ENCODE measurements at regions not wholly inside any gene's neighbourhood (a gene's known extent, or its start where the extent isn't known, plus 50 kb on each side); places are given as distances from the start of the nearest gene placed in this dataset.

DNA sequence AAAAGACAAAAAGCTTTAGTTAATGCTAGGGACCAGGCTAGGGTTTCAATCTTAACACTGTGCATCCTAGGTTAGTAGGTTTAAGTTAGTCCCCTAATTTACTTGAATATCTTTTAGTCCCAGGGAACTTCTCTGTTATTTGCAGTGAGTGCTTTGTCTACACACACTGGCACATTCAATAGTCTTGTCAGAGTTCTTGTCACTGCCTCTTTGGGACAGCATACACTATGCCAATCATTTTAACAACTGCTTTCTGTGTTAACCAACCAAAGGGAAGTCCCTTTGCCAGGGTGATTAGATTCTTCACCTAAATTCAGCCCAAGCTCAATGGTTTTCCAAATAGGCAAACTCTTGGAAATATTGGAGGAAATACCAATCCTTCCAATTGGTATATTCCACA, 221.8 kb upstream of the IGFBP7 start:
- H2BK120ac ChIP-seq (ENCODE audit: insufficient read depth, low read length, poor library complexity) = no peak overlapping the region
- H3K79me1 ChIP-seq (ENCODE audit: low read length) = no peaks in the 10 kb centered on the region
- no peak overlapping the region for H4K8ac ChIP-seq (ENCODE audit: low read depth, low read length)
- H3K27ac ChIP-seq (ENCODE audit: low read depth, low read length) = no peak overlapping the region
- no peak for DNase-seq
- H3K79me2 ChIP-seq (ENCODE audit: control insufficient read depth, insufficient read depth, low read length, poor library complexity) = no peaks in the 10 kb centered on the region
- H2AK5ac ChIP-seq (ENCODE audit: low read length) = no peak overlapping the region
- H3K9me3 ChIP-seq (ENCODE audit: insufficient read depth, low read depth, low read length) = no peaks in the 10 kb centered on the region
- no peak overlapping the region for H3K14ac ChIP-seq (ENCODE audit: low read length)
- no peak overlapping the region for H2BK5ac ChIP-seq (ENCODE audit: low read depth, low read length, poor library complexity)
- H3K4me2 ChIP-seq (ENCODE audit: low read length) = no peak overlapping the region
- no peak overlapping the region for H3K23ac ChIP-seq (ENCODE audit: low read length)
- H3K18ac ChIP-seq (ENCODE audit: low read length) = no peak overlapping the region
- no peaks in the 10 kb centered on the region for H3K27me3 ChIP-seq (ENCODE audit: insufficient read depth, low read length)
- H3K4ac ChIP-seq (ENCODE audit: low read depth, low read length) = no peak overlapping the region
- no peak overlapping the region for H2AFZ ChIP-seq (ENCODE audit: insufficient read depth, low read length, poor library complexity)
- H4K91ac ChIP-seq (ENCODE audit: low read depth, low read length) = no peak overlapping the region
- no peak overlapping the region for H2BK12ac ChIP-seq (ENCODE audit: low read length)
- H3K36me3 ChIP-seq (ENCODE audit: control insufficient read depth in 1 of 2, insufficient read depth in 2 of 2, low read length in 2 of 2) = no peaks in the 10 kb centered on the region
- H3K9ac ChIP-seq (ENCODE audit: low read length) = no peak overlapping the region
- H3K4me3 ChIP-seq (ENCODE audit: low read depth, low read length) = no peak overlapping the region
- no peak overlapping the region for H4K12ac ChIP-seq (ENCODE audit: low read depth, low read length)
- H3K4me1 ChIP-seq (ENCODE audit: control insufficient read depth in 1 of 2, insufficient read depth in 2 of 2, low read length in 2 of 2) = no peaks in the 10 kb centered on the region

DNA sequence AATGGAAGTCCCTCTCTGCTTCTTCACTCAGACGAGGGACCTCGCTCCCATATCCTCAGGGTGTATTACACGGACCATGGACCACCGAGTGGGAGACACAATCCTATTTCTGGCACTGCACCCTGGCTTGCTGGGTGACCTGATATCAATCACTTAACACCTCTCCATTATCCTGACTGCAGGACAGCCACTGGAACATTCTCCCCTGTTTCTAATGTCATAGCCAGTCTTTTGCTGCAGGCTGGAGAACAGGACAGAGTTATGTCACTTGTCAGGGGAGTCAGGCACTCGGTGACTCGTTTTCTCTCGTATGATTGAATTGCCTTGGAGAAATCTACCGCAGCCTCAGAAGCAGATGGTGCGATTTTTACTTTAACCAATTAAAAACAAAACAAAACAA, 219.1 kb upstream of the IGFBP7 start:
- no peak overlapping the region for H3K23ac ChIP-seq (ENCODE audit: low read length)
- no peak for DNase-seq
- no peak overlapping the region for H2AK5ac ChIP-seq (ENCODE audit: low read length)
- H2BK120ac ChIP-seq (ENCODE audit: insufficient read depth, low read length, poor library complexity) = no peak overlapping the region
- no peak overlapping the region for H3K14ac ChIP-seq (ENCODE audit: low read length)
- H3K4me3 ChIP-seq (ENCODE audit: low read depth, low read length) = no peak overlapping the region
- H3K79me2 ChIP-seq (ENCODE audit: control insufficient read depth, insufficient read depth, low read length, poor library complexity) = no peaks in the 10 kb centered on the region
- H4K91ac ChIP-seq (ENCODE audit: low read depth, low read length) = no peak overlapping the region
- no peaks in the 10 kb centered on the region for H3K4me1 ChIP-seq (ENCODE audit: control insufficient read depth in 1 of 2, insufficient read depth in 2 of 2, low read length in 2 of 2)
- H3K9ac ChIP-seq (ENCODE audit: low read length) = no peak overlapping the region
- no peak overlapping the region for H3K27ac ChIP-seq (ENCODE audit: low read depth, low read length)
- no peak overlapping the region for H2AFZ ChIP-seq (ENCODE audit: insufficient read depth, low read length, poor library complexity)
- H3K18ac ChIP-seq (ENCODE audit: low read length) = no peak overlapping the region
- WGBS (ENCODE audit: extremely low coverage, insufficient coverage, insufficient read length) = no CpG with 5 or more reads among the region's 9 CpGs
- H3K9me3 ChIP-seq (ENCODE audit: insufficient read depth, low read depth, low read length) = no peaks in the 10 kb centered on the region
- no peak overlapping the region for H3K4me2 ChIP-seq (ENCODE audit: low read length)
- no peak overlapping the region for H3K4ac ChIP-seq (ENCODE audit: low read depth, low read length)
- no peaks in the 10 kb centered on the region for H3K36me3 ChIP-seq (ENCODE audit: control insufficient read depth in 1 of 2, insufficient read depth in 2 of 2, low read length in 2 of 2)
- no peaks in the 10 kb centered on the region for H3K27me3 ChIP-seq (ENCODE audit: insufficient read depth, low read length)
- H4K8ac ChIP-seq (ENCODE audit: low read depth, low read length) = no peak overlapping the region
- no peak overlapping the region for H2BK5ac ChIP-seq (ENCODE audit: low read depth, low read length, poor library complexity)
- no peaks in the 10 kb centered on the region for H3K79me1 ChIP-seq (ENCODE audit: low read length)
- H4K12ac ChIP-seq (ENCODE audit: low read depth, low read length) = no peak overlapping the region
- no peak overlapping the region for H2BK12ac ChIP-seq (ENCODE audit: low read length)

DNA sequence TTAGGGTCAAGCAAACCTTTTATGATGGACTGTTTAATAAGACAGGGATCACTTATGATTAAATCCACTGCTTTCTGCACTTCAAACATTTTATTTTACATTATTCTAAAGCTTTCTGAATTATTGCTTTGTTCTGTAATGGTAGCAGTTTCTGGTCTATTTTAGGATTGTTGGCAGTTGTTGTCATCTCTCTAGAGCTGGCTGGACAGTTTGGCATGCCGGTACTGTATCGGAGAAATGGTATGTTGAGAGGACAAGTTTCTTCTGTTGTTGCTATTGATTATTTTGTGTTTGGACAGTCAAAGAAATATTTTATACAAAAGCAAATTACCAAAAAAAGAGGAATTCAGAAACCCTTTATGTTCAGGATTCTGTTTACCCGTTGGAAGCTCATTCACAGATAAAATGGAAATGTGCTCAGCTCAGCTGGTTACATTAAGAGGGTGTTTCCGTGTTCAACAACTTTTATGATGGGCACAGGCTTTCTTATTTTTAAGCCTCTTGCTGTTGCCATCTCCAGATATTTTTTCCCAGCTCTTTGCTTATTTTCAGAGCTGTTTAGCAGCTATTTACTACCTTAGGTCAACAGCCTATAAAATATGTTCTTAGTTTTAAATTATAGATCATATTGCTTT, 214.6 kb upstream of the IGFBP7 start:
- no peak overlapping the region for H3K4me3 ChIP-seq (ENCODE audit: low read depth, low read length)
- H3K27ac ChIP-seq (ENCODE audit: low read depth, low read length) = no peak overlapping the region
- no peaks in the 10 kb centered on the region for H3K4me1 ChIP-seq (ENCODE audit: control insufficient read depth in 1 of 2, insufficient read depth in 2 of 2, low read length in 2 of 2)
- no peaks in the 10 kb centered on the region for H3K9me3 ChIP-seq (ENCODE audit: insufficient read depth, low read depth, low read length)
- H2AFZ ChIP-seq (ENCODE audit: insufficient read depth, low read length, poor library complexity) = no peak overlapping the region
- no peaks in the 10 kb centered on the region for H3K79me2 ChIP-seq (ENCODE audit: control insufficient read depth, insufficient read depth, low read length, poor library complexity)
- no peak overlapping the region for H3K14ac ChIP-seq (ENCODE audit: low read length)
- no peak overlapping the region for H2AK5ac ChIP-seq (ENCODE audit: low read length)
- no CpG with 5 or more reads among the region's 4 CpGs for WGBS (ENCODE audit: extremely low coverage, insufficient coverage, insufficient read length)
- no peak overlapping the region for H3K23ac ChIP-seq (ENCODE audit: low read length)
- no peak overlapping the region for H4K91ac ChIP-seq (ENCODE audit: low read depth, low read length)
- H3K9ac ChIP-seq (ENCODE audit: low read length) = no peak overlapping the region
- H3K18ac ChIP-seq (ENCODE audit: low read length) = no peak overlapping the region
- H4K12ac ChIP-seq (ENCODE audit: low read depth, low read length) = no peak overlapping the region
- no peaks in the 10 kb centered on the region for H3K79me1 ChIP-seq (ENCODE audit: low read length)
- no peak for DNase-seq
- H3K4me2 ChIP-seq (ENCODE audit: low read length) = no peak overlapping the region
- H3K36me3 ChIP-seq (ENCODE audit: control insufficient read depth in 1 of 2, insufficient read depth in 2 of 2, low read length in 2 of 2) = no peaks in the 10 kb centered on the region
- no peak overlapping the region for H2BK5ac ChIP-seq (ENCODE audit: low read depth, low read length, poor library complexity)
- H4K8ac ChIP-seq (ENCODE audit: low read depth, low read length) = no peak overlapping the region
- H3K4ac ChIP-seq (ENCODE audit: low read depth, low read length) = no peak overlapping the region
- no peaks in the 10 kb centered on the region for H3K27me3 ChIP-seq (ENCODE audit: insufficient read depth, low read length)
- H2BK120ac ChIP-seq (ENCODE audit: insufficient read depth, low read length, poor library complexity) = no peak overlapping the region
- no peak overlapping the region for H2BK12ac ChIP-seq (ENCODE audit: low read length)

DNA sequence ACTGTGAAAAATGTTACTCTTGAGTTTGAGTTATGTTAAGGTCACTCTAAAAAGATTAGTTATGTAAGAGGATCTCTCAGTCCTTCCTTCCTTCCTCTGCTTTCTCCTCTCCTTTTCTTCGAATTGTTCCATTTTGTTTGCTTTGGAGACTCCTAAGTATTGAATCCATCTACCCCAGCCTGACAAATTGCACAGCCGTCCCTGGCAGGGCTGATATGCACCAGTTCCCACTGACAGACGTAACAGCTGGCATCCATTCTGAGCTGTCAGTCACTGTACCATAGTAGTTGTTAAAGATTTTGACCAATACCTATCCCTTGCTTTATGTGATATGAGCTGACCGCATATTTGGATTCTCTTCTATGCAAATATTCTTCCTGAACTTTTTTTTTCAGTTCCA, 210.7 kb upstream of the IGFBP7 start:
- no peaks in the 10 kb centered on the region for H3K27me3 ChIP-seq (ENCODE audit: insufficient read depth, low read length)
- H3K4ac ChIP-seq (ENCODE audit: low read depth, low read length) = no peak overlapping the region
- H3K18ac ChIP-seq (ENCODE audit: low read length) = no peak overlapping the region
- no peak overlapping the region for H2BK12ac ChIP-seq (ENCODE audit: low read length)
- no peak overlapping the region for H3K9ac ChIP-seq (ENCODE audit: low read length)
- H3K9me3 ChIP-seq (ENCODE audit: insufficient read depth, low read depth, low read length) = no peaks in the 10 kb centered on the region
- no peak overlapping the region for H2AFZ ChIP-seq (ENCODE audit: insufficient read depth, low read length, poor library complexity)
- no peaks in the 10 kb centered on the region for H3K36me3 ChIP-seq (ENCODE audit: control insufficient read depth in 1 of 2, insufficient read depth in 2 of 2, low read length in 2 of 2)
- H3K4me1 ChIP-seq (ENCODE audit: control insufficient read depth in 1 of 2, insufficient read depth in 2 of 2, low read length in 2 of 2) = no peaks in the 10 kb centered on the region
- no CpG with 5 or more reads among the region's 4 CpGs for WGBS (ENCODE audit: extremely low coverage, insufficient coverage, insufficient read length)
- no peak for DNase-seq
- no peak overlapping the region for H2AK5ac ChIP-seq (ENCODE audit: low read length)
- H4K12ac ChIP-seq (ENCODE audit: low read depth, low read length) = no peak overlapping the region
- H4K91ac ChIP-seq (ENCODE audit: low read depth, low read length) = no peak overlapping the region
- H3K14ac ChIP-seq (ENCODE audit: low read length) = no peak overlapping the region
- H3K27ac ChIP-seq (ENCODE audit: low read depth, low read length) = no peak overlapping the region
- H3K4me2 ChIP-seq (ENCODE audit: low read length) = no peak overlapping the region
- no peak overlapping the region for H2BK5ac ChIP-seq (ENCODE audit: low read depth, low read length, poor library complexity)
- no peak overlapping the region for H3K23ac ChIP-seq (ENCODE audit: low read length)
- H3K4me3 ChIP-seq (ENCODE audit: low read depth, low read length) = no peak overlapping the region
- H3K79me2 ChIP-seq (ENCODE audit: control insufficient read depth, insufficient read depth, low read length, poor library complexity) = no peaks in the 10 kb centered on the region
- no peak overlapping the region for H2BK120ac ChIP-seq (ENCODE audit: insufficient read depth, low read length, poor library complexity)
- no peak overlapping the region for H4K8ac ChIP-seq (ENCODE audit: low read depth, low read length)
- H3K79me1 ChIP-seq (ENCODE audit: low read length) = no peaks in the 10 kb centered on the region

Data from trophoblast cell (in vitro differentiated cells and primary cell).